MM.1S (cell line): ENCODE measurements at regions not wholly inside any gene's neighbourhood (a gene's known extent, or its start where the extent isn't known, plus 50 kb on each side); places are given as distances from the start of the nearest gene placed in this dataset.

Experiments used
- DNase-seq: peaks from one replicate; pipeline ENCODE4 v3.0.0-alpha.2; 2015
- H2AFZ ChIP-seq: fragments of 300-600 bp; sonication (generic); 2 replicates; pipeline ENCODE4 v1.6.0; 2016; ENCODE audit warnings: antibody characterized with exemption, low read length
- H3F3A ChIP-seq: fragments of 300-600 bp; sonication (generic); 2 replicates; pipeline ENCODE4 v1.6.1; 2016; ENCODE audit warnings: mild to moderate bottlenecking, antibody characterized with exemption, low read length, moderate library complexity, mixed read lengths; ENCODE audit not compliant: insufficient read depth
- H3K27ac ChIP-seq: fragments of 300-600 bp; sonication (generic); 2 replicates; pipeline ENCODE4 v1.5.1; 2016; ENCODE audit warnings: mild to moderate bottlenecking, low read length
- H3K27me3 ChIP-seq: fragments of 300-600 bp; sonication (generic); replicated peaks from 2 replicates; pipeline ENCODE4 v1.6.0; 2016; ENCODE audit warnings: low read length; ENCODE audit not compliant: insufficient read depth
- H3K36me3 ChIP-seq: fragments of 300-600 bp; sonication (generic); replicated peaks from 2 replicates; pipeline ENCODE4 v1.6.1; 2016; ENCODE audit warnings: mild to moderate bottlenecking, low read length, mixed read lengths; ENCODE audit not compliant: insufficient read depth
- H3K4me1 ChIP-seq: fragments of 300-600 bp; sonication (generic); 2 replicates; pipeline ENCODE4 v1.6.1; 2016; ENCODE audit warnings: low read length, mixed read lengths
- H3K4me2 ChIP-seq: fragments of 300-600 bp; sonication (generic); 2 replicates; pipeline ENCODE4 v1.6.0; 2016; ENCODE audit warnings: low read depth, low read length
- H3K4me3 ChIP-seq: fragments of 300-600 bp; sonication (generic); 2 replicates; pipeline ENCODE4 v1.5.1; 2016; ENCODE audit warnings: low read length, mixed read lengths
- H3K79me2 ChIP-seq: fragments of 300-600 bp; sonication (generic); 2 replicates; pipeline ENCODE4 v1.6.1; 2016; ENCODE audit warnings: mixed run types, low read length, mixed read lengths
- H3K9ac ChIP-seq: fragments of 300-600 bp; sonication (generic); 2 replicates; pipeline ENCODE4 v1.6.1; 2016; ENCODE audit warnings: low read length, mixed read lengths
- H3K9me2 ChIP-seq: fragments of 300-600 bp; sonication (generic); replicated peaks from 2 replicates; pipeline ENCODE4 v1.6.1; 2016; ENCODE audit warnings: mild to moderate bottlenecking, low read length, mixed read lengths; ENCODE audit not compliant: insufficient read depth
- H3K9me3 ChIP-seq: fragments of 300-600 bp; sonication (generic); replicated peaks from 2 replicates; pipeline ENCODE4 v1.6.1; 2016; ENCODE audit warnings: mild to moderate bottlenecking, low read length, mixed read lengths; ENCODE audit not compliant: insufficient read depth
- H4K20me1 ChIP-seq: fragments of 300-600 bp; sonication (generic); 2 replicates; pipeline ENCODE4 v1.6.1; 2016; ENCODE audit warnings: mild to moderate bottlenecking, low read length, moderate library complexity, mixed read lengths; ENCODE audit not compliant: insufficient read depth
- EZH2 ChIP-seq: fragments of 300-600 bp; sonication (generic); optimal IDR thresholded peaks from 2 replicates; pipeline ENCODE3; 2017; ENCODE audit warnings: low read depth, mild to moderate bottlenecking, antibody characterized with exemption, low read length, mixed read lengths
- EZH2phosphoT487 ChIP-seq: fragments of 300-600 bp; sonication (generic); IDR thresholded peaks from 2 replicates; pipeline ENCODE4 v1.6.1; 2018; ENCODE audit warnings: antibody characterized with exemption, low read length
- TF ChIP-seq, protein P1 (sequence below): fragments of 300-600 bp; sonication (generic); IDR thresholded peaks from 2 replicates; pipeline ENCODE4 v1.5.1; 2016; ENCODE audit warnings: antibody characterized with exemption, low read length, mixed read lengths

DNA sequence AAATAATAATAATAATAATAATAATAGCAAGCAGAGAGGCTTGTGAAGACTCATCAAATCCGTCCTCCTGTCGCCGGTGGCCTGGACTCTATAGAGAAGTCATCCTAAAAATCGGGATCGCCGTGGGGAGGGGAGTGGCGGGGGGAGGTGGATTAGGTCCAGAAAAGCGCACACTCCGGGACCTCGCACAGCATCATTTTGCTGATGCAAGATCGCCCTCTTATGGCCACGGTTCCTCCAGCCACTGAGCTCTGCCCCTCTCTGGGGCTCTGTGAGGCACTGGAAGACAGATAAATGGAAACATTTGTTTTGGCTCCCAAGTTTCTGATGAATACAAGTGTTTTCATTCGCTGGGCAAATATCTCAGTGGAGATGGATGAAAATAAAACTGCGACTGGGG lies 612.0 kb downstream of the MATN1 start:
- Histone ChIP-seq H3K4me2 (no peak overlapping the region), H3K4me3 (no peak overlapping the region), H3K36me3 (no peaks in the 10 kb centered on the region), H3K27ac (no peak overlapping the region), H3K9me3 (no peaks in the 10 kb centered on the region), H3K4me1 (no peaks in the 10 kb centered on the region), H3K9me2 (no peaks in the 10 kb centered on the region), H3K79me2 (no peaks in the 10 kb centered on the region), H3K27me3 (peaks cover 92% of the 10 kb centered on the region), H3K9ac (no peak overlapping the region), H4K20me1 (no peaks in the 10 kb centered on the region), H3F3A (no peaks in the 10 kb centered on the region), H2AFZ (no peak overlapping the region)
- no peak for TF ChIP-seq EZH2
- no peak for TF ChIP-seq EZH2phosphoT487
- TF ChIP-seq, protein P1, sequence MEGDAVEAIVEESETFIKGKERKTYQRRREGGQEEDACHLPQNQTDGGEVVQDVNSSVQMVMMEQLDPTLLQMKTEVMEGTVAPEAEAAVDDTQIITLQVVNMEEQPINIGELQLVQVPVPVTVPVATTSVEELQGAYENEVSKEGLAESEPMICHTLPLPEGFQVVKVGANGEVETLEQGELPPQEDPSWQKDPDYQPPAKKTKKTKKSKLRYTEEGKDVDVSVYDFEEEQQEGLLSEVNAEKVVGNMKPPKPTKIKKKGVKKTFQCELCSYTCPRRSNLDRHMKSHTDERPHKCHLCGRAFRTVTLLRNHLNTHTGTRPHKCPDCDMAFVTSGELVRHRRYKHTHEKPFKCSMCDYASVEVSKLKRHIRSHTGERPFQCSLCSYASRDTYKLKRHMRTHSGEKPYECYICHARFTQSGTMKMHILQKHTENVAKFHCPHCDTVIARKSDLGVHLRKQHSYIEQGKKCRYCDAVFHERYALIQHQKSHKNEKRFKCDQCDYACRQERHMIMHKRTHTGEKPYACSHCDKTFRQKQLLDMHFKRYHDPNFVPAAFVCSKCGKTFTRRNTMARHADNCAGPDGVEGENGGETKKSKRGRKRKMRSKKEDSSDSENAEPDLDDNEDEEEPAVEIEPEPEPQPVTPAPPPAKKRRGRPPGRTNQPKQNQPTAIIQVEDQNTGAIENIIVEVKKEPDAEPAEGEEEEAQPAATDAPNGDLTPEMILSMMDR: peak; percentile 27
- peak; percentile 15 for DNase-seq

DNA sequence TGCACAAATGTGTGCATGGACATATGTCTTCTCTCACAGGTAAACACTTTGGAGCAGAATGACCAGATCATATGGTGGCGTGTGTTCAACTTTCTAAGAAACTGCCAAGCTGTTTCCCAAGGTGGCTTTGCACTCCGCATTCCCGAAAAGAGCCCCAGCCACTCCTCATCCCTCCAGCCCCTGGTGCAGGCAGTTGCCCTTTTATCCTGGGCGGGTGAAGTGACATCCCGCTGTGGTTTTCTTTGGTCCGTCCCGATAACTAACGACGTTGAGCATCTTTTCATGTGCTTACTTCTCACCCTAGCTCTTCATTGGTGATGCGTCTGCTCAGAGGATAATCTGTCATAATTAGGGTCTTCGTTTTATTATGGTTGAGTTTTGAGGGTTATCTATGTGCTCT lies 612.5 kb downstream of the MATN1 start:
- Histone ChIP-seq H3K9me3 (no peaks in the 10 kb centered on the region), H3K27me3 (peaks cover 93% of the 10 kb centered on the region), H3F3A (no peaks in the 10 kb centered on the region), H3K36me3 (no peaks in the 10 kb centered on the region), H3K9me2 (no peaks in the 10 kb centered on the region), H3K9ac (no peak overlapping the region), H3K4me3 (no peak overlapping the region), H2AFZ (no peak overlapping the region), H3K27ac (no peak overlapping the region), H3K4me1 (no peaks in the 10 kb centered on the region), H4K20me1 (no peaks in the 10 kb centered on the region), H3K79me2 (no peaks in the 10 kb centered on the region), H3K4me2 (no peak overlapping the region)
- DNase-seq: no peak
- no peak for TF ChIP-seq EZH2phosphoT487
- no peak for TF ChIP-seq EZH2
- TF ChIP-seq, protein P1: no peak

DNA sequence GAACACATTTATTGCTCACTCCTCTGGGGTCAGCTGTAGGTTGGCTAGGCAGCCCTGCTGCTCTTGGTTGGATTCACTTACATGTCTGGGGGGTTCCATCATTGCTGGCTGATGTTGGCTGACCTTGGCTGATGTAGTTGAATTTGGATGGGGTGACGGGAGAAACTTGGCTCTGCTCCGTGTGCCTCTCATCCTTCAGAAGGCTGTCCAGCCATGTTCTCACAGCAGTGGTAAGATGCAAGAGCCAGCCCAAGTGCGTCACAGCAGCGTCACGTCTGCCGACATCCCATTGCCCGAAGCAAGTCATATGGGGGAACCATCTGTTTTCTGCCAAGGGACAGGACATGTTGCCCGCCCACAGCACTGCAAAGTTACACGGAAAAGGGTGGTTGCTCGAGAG lies 613.5 kb downstream of the MATN1 start:
- TF ChIP-seq, protein P1: no peak
- TF ChIP-seq EZH2: no peak
- no peak for TF ChIP-seq EZH2phosphoT487
- Histone ChIP-seq H3K4me1 (no peaks in the 10 kb centered on the region), H3K4me2 (no peak overlapping the region), H4K20me1 (no peaks in the 10 kb centered on the region), H3K9me3 (no peaks in the 10 kb centered on the region), H3K9ac (no peak overlapping the region), H3K79me2 (no peaks in the 10 kb centered on the region), H3F3A (no peaks in the 10 kb centered on the region), H3K36me3 (no peaks in the 10 kb centered on the region), H2AFZ (no peak overlapping the region), H3K4me3 (no peak overlapping the region), H3K27me3 (peaks cover 93% of the 10 kb centered on the region), H3K27ac (no peak overlapping the region), H3K9me2 (no peaks in the 10 kb centered on the region)
- DNase-seq: no peak
